Mesendoderm (in vitro differentiated cells): ENCODE measurements at regions not wholly inside any gene's neighbourhood (a gene's known extent, or its start where the extent isn't known, plus 50 kb on each side); places are given as distances from the start of the nearest gene placed in this dataset.

ENCODE experiments used
- DNase-seq: peaks from one replicate; pipeline ENCODE4 v3.0.0; 2013
- H2AK5ac ChIP-seq: 2 replicates; pipeline ENCODE4 v1.6.1; 2013; ENCODE audit warnings: low read length, inconsistent platforms
- H2BK120ac ChIP-seq: 2 replicates; pipeline ENCODE4 v1.6.1; 2013; ENCODE audit warnings: low read depth, mild to moderate bottlenecking, low read length, moderate library complexity, mixed read lengths
- H2BK15ac ChIP-seq: replicated peaks from 2 replicates; pipeline ENCODE4 v1.6.1; 2013; ENCODE audit warnings: low read depth, mild to moderate bottlenecking, moderate library complexity
- H2BK5ac ChIP-seq: 2 replicates; pipeline ENCODE4 v1.6.1; 2013; ENCODE audit warnings: low read length, inconsistent platforms
- H3K18ac ChIP-seq: 2 replicates; pipeline ENCODE4 v1.6.1; 2013; ENCODE audit warnings: mild to moderate bottlenecking, low read length, mixed read lengths
- H3K23ac ChIP-seq: one replicate; pipeline ENCODE4 v1.6.1; 2013; ENCODE audit warnings: low read length
- H3K27ac ChIP-seq: 2 replicates; pipeline ENCODE4 v1.5.1; 2013; ENCODE audit warnings: low read depth, mild to moderate bottlenecking, inconsistent platforms, low read length, moderate library complexity
- H3K27me3 ChIP-seq: 2 replicates; pipeline ENCODE4 v1.6.1; 2013; ENCODE audit warnings: low read length, control low read depth, mild to moderate bottlenecking, inconsistent platforms; ENCODE audit not compliant: insufficient read depth, poor library complexity
- H3K36me3 ChIP-seq: 2 replicates; pipeline ENCODE4 v1.6.1; 2013; ENCODE audit warnings: low read length, inconsistent platforms; ENCODE audit not compliant: control insufficient read depth, insufficient read depth
- H3K4ac ChIP-seq: one replicate; pipeline ENCODE4 v1.6.1; 2013; ENCODE audit warnings: low read depth, mild to moderate bottlenecking, low read length, moderate library complexity
- H3K4me1 ChIP-seq: 2 replicates; pipeline ENCODE4 v1.6.1; 2013; ENCODE audit warnings: low read depth, low read length, inconsistent platforms; ENCODE audit not compliant: control insufficient read depth
- H3K4me2 ChIP-seq: 2 replicates; pipeline ENCODE4 v1.6.1; 2013; ENCODE audit warnings: low read length
- H3K4me3 ChIP-seq: 2 replicates; pipeline ENCODE4 v1.5.1; 2013; ENCODE audit warnings: mild to moderate bottlenecking, low read length
- H3K56ac ChIP-seq: one replicate; pipeline ENCODE4 v1.6.1; 2013; ENCODE audit warnings: low read length
- H3K79me1 ChIP-seq: 2 replicates; pipeline ENCODE4 v1.6.1; 2013; ENCODE audit warnings: low read length, inconsistent platforms
- H3K79me2 ChIP-seq: 2 replicates; pipeline ENCODE4 v1.6.1; 2013; ENCODE audit warnings: mild to moderate bottlenecking, low read length; ENCODE audit not compliant: control insufficient read depth, insufficient read depth
- H3K9ac ChIP-seq: 2 replicates; pipeline ENCODE4 v1.6.1; 2013; ENCODE audit warnings: low read length, inconsistent platforms
- H4K5ac ChIP-seq: one replicate; pipeline ENCODE4 v1.6.1; 2013; ENCODE audit warnings: low read length
- H4K8ac ChIP-seq: one replicate; pipeline ENCODE4 v1.6.1; 2013; ENCODE audit warnings: low read depth, mild to moderate bottlenecking, control low read depth, low read length, moderate library complexity
- WGBS: extraction: QIAGEN DNeasy Blood & Tissue Kit; methylation state at CpG from one replicate; pipeline ENCODE4 v1.1.7; 2013; ENCODE audit warnings: low lambda C conversion rate, missing lambda C conversion rate; ENCODE audit not compliant: insufficient coverage; ENCODE audit errors: extremely low coverage; 5-methylcytosine and 5-hydroxymethylcytosine counted together

GRCh38 chr2:48259811-48260210, 54.7 kb upstream of the FOXN2 start:
- no peak overlapping the region for H2BK120ac ChIP-seq
- H2AK5ac ChIP-seq, result no peak overlapping the region
- no peak overlapping the region for H2BK15ac ChIP-seq
- no peaks in the 10 kb centered on the region for H3K36me3 ChIP-seq
- no peaks in the 10 kb centered on the region for H3K4me1 ChIP-seq
- no peak overlapping the region for H2BK5ac ChIP-seq
- H3K23ac ChIP-seq, result no peak overlapping the region
- no peak overlapping the region for H3K27ac ChIP-seq
- no peak overlapping the region for H3K56ac ChIP-seq
- H3K9ac ChIP-seq, result no peak overlapping the region
- WGBS, result no CpG with 5 or more reads among the region's 1 CpG
- no peaks in the 10 kb centered on the region for H3K27me3 ChIP-seq
- H4K8ac ChIP-seq, result no peak overlapping the region
- no peak overlapping the region for H3K4ac ChIP-seq
- no peak for DNase-seq
- H3K4me2 ChIP-seq, result no peak overlapping the region
- no peak overlapping the region for H3K4me3 ChIP-seq
- H3K79me2 ChIP-seq, result no peaks in the 10 kb centered on the region
- no peaks in the 10 kb centered on the region for H3K79me1 ChIP-seq
- no peak overlapping the region for H4K5ac ChIP-seq
- H3K18ac ChIP-seq, result no peak overlapping the region

GRCh38 chr2:48264627-48265026, 49.9 kb upstream of the FOXN2 start:
- Histone ChIP-seq H3K79me2 (no peaks in the 10 kb centered on the region), H3K4me1 (no peaks in the 10 kb centered on the region), H3K18ac (no peak overlapping the region), H3K79me1 (no peaks in the 10 kb centered on the region), H3K56ac (no peak overlapping the region), H3K4me3 (no peak overlapping the region), H3K4ac (no peak overlapping the region), H3K4me2 (no peak overlapping the region), H4K5ac (no peak overlapping the region), H3K36me3 (no peaks in the 10 kb centered on the region), H2AK5ac (no peak overlapping the region), H2BK15ac (no peak overlapping the region), H2BK120ac (no peak overlapping the region), H3K27me3 (no peaks in the 10 kb centered on the region), H3K23ac (no peak overlapping the region), H3K9ac (no peak overlapping the region), H2BK5ac (no peak overlapping the region), H4K8ac (no peak overlapping the region), H3K27ac (no peak overlapping the region)
- WGBS, result no CpG with 5 or more reads among the region's 1 CpG
- no peak for DNase-seq
